Activated CD4-positive, alpha-beta T cell treated with anti-CD3 and anti-CD28 coated beads for 48 hours (primary cell): ENCODE measurements at regions not wholly inside any gene's neighbourhood (a gene's known extent, or its start where the extent isn't known, plus 50 kb on each side); places are given as distances from the start of the nearest gene placed in this dataset.
A peak's percentile ranks its signal among the peaks of the same experiment; 100 is the strongest.

Experiments used
- DNase-seq: peaks from one replicate; pipeline ENCODE4 v3.0.0-alpha.2; 2020

DNA sequence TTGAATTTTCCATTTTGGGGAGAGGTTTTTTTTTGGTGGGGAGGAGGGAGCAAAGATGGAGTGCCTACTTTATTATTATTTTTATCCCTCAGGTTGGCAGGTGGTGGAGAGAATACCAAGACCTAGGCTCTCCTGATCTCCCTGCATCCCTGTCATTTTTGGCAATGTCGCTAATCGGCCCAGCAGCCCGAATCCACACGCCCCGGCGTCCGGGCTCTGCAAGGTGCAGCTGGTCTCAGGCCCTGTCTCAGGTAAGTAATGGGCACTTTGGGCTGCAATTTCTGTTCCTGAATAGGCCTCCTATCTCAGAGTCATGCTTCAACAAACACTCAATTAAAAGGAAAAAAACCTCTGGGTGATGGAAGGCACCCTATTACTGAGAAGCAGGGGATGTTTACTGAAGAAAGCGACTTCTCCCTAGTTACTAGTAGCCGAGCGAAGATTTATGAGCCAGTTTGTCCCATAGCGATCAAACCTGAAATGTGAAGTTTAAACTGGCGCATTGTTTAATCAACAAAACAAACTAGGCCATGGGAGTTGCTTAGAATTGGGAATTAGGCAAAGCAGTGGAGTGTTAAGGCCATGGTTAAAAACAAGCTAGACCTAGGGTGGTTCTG, 137.8 kb downstream of the RWDD3 start:
- no peak for DNase-seq

GRCh38 chr1:95375174-95375573, 141.2 kb downstream of the RWDD3 start:
- DNase-seq, result no peak

- DNase-seq, result no peak
Measured at GRCh38 chr1:95380909-95381308, 146.9 kb downstream of the RWDD3 start.

DNA sequence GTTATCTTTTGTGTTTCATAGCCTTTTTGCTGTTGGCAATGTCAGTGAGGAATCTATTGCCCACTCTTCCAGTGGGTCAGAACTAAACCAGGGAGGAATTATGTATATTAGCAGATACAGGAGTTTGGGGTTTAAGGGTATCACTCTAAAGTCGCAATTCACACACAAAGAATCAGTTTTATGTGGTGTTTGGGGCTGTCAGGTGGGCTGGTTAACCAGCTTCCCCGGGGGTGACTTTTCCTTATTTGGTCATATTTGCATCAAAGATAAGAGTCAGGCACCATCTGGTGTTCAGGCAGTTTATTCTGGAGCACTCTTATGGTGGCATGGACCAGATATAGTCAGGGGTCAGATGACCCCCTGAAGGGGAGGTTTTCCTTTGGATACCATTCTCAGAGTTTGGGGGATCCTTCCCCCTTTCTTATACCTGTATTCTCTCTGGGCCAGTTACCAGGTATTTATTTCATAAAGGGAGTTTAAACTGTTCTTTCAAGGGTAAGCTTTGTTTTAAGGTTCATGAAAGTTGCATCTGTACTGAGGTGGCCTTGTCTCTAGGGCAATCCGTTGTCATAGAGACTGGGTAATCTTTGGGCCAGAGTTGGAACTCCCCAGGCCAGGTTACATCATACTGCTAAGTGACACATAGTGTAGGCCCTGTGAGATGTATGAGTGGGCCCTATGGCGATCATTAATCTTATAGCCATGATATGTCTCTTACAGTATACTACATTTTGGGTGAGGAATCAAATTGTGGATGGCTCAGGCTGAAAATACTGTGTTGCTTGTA, 148.2 kb downstream of the RWDD3 start:
- no peak for DNase-seq

DNA sequence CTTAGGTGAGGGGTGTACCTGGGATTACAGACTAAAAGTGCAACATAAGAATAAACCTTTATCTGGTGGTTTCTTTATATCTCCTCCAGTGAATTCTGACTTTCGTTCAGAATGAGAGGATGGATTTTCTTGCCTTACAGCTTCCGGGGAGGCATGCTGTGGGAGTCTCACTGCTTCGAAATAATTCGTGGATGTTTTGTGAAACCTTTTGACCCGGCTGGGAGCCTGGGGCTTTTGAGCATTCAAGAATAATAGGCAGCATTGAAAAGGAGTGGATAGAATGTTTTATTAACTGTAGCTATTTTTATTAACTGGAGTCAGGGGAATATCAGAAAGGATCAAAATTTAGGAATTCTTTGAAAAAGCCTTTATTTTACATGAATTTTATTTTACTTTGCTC, 149.1 kb downstream of the RWDD3 start:
- no peak for DNase-seq

- peak; percentile 30 for DNase-seq
Measured at GRCh38 chr1:95384567-95384966, 150.6 kb downstream of the RWDD3 start.

GRCh38 chr1:95386371-95386770, 152.4 kb downstream of the RWDD3 start:
- no peak for DNase-seq

- DNase-seq, result no peak
Measured at GRCh38 chr1:95386915-95387314, 152.9 kb downstream of the RWDD3 start.

- no peak for DNase-seq
Measured at GRCh38 chr1:95388031-95388430, 154.0 kb downstream of the RWDD3 start.

- no peak for DNase-seq
Measured at GRCh38 chr1:95393434-95393833, 159.4 kb downstream of the RWDD3 start.

DNA sequence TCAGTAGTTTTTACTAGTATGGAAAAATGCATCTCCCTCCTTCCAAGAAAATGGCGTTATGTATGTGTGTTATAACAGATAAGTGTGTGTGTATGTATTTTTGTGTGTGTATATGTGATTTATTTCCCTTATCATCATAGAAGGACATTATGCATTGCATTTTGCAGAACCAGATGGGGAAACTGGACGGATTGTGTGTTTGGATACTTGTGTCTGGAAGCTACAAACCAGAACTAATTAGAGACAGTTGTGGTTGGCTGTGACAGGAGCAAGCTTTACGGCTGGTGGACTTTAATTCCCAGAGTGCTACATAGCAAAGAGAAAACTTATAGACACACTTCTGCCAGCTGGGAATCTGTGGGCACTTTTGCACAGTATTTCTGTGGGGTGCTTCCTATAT, 162.5 kb downstream of the RWDD3 start:
- DNase-seq, result no peak

DNA sequence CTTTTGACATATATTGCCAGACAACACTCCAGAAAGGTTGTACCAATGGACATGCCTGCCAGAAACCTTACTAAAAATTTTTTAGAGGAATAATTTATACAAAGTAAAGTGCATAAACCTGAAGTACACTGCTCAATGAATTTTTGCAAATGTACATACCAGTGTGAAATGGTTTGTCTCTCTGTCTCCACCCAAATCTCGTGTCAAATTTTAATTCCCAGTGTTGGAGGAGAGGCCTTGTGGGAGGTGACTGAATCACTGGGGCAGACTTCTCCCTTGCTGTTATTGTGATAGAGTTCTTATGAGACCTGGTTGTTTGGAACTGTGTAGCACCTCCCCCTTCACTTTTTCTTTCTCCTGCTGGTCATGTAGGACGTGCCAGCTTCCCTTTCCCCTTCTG, 168.8 kb downstream of the RWDD3 start:
- no peak for DNase-seq

DNA sequence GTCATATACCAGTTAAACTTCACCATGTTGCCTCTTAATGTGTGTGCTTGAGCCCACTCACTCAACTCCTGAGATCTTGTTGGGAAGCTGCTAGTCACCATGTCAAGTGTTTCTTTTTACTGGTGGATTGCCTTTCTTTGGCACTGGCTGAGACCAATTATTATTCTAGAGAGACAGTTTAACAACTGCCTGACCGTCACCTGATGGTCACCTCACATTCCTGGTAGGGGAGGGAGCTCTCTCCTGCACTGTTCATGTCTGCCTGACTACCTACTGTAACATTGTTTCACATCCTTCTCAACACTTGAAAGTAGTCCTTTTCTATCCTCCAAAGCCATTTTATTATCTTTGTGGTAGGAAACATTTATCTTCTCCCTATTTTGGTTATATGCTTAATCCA, 172.3 kb downstream of the RWDD3 start:
- no peak for DNase-seq

GRCh38 chr1:95407131-95407885, 173.3 kb downstream of the RWDD3 start:
- DNase-seq, result no peak

DNA sequence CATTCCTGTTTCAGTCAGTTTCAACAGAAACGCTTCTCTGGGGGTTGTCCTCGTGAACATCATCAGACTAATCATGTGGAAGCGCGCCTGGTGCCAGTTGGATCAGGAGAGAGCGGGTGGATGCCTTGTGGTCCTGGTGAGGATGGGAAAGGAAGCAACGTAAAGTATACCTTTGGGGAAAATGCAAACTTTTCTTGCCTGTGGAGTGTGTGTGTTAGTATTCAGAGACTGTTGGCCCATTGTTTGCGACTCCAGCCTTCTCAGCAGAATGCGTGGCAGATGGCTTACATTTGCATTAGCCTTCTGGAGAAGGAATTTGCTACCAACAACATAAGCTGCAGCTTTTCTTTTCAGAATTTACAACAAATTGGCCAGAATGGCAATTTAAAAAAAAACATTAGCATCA, 173.9 kb downstream of the RWDD3 start:
- DNase-seq, result no peak

DNA sequence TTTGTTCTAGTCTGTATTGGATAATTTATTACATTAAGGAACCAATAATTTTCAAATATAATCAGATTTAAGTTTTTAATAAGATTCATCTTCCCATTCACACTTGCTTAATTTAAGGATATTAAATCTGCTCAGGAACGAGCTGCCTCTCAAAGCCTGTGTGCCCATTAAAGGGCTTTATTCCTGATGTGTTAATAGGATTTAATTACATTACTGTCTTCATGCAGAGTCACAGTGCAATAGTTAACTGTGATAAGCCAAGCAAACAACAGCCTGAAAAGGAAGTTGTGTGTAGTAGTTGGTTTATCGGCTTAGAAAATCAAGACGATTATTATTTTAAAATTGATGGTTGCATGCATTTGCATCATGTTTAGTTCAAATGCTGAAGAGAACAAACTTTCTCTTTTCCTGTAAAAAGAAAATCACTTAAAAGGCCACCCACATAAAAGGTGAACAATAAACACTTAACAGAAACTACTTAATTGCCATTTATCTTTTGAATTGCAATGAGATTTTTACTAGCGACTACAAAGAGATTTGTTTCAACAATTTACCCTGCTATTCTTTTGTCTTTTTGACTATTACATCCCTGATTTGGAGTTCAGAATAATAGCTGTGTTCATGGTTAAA, 174.6 kb downstream of the RWDD3 start:
- DNase-seq, result no peak

DNA sequence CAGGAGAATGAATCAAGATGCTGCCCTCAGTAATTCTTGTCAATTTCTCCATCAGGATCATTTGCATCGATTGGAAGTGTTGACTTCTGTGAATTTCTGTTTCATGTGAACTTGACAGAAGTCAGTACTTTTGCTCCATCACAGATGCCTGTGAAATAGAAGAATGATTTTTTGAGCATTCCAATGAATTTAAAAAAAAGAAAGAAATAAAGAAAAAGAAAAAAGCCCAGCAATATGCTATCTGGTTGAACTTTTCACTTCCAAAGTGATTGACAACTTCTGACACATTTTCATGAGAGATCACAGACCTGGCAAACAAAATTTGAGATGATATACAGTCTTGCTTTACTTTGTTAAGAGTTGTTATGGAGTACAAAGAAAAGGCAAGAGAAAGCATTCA, 175.3 kb downstream of the RWDD3 start:
- DNase-seq, result no peak

- DNase-seq, result no peak
Measured at GRCh38 chr1:95409901-95410300, 175.9 kb downstream of the RWDD3 start.

DNA sequence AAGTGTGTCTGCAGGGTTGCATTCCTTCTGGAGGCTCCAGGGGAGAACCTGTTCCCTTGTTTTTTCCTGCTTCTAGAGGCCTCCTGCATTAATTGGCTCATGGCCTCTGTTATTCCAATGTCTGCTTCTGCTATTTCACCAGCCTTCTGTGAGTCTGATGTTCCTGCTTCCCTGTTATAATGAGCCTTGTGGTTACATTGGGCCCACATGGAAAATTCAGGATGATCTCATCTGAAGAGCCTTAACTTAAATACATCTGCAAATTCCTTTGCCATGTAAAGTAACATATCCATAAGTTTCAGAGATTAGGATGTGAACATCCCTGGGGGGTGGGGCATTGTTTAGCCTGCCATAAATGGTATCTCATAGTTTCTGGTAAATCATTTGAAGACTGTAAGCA, 181.1 kb downstream of the RWDD3 start:
- DNase-seq, result no peak

DNA sequence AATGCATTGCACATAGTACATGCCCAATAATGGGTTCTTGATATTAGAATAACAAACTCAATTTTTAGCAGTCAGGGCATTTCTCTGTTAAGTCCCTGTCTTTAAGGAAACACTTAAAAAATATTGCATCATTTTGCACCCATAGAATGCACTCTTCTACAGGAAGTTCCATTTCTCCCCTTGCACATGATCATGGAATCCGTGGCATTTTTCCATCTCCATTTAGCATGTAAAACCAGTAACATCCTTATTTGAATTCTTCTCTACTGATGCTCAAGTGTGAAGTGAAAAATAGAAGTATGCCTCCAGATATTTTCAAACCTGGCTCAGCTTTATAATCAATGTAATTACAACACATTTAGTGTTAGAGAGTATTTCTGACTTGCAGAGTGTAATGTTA, 192.8 kb downstream of the RWDD3 start:
- DNase-seq, result no peak

DNA sequence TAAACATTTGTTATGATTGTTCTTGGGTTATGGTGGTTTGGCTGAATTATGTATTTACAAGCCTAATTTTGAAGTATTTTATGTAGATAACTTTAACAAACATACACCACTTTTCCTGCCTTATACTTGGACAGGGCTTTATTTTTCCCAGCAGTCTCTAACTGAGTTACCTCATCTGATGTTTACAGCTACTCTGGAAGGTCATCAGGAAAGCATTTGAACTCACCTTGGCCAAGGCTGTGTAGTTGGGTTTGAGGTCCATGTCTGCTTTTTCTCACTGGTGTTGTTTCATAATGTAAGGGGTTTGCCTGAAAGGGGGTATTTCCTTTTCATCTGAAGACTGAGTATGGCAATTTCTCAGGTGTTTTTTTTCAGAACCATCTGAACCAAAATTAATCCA, 193.5 kb downstream of the RWDD3 start:
- DNase-seq, result no peak

- no peak for DNase-seq
Measured at GRCh38 chr1:95431235-95431634, 197.2 kb downstream of the RWDD3 start.

- DNase-seq, result no peak
Measured at GRCh38 chr1:95435611-95436010, 201.6 kb downstream of the RWDD3 start.

DNA sequence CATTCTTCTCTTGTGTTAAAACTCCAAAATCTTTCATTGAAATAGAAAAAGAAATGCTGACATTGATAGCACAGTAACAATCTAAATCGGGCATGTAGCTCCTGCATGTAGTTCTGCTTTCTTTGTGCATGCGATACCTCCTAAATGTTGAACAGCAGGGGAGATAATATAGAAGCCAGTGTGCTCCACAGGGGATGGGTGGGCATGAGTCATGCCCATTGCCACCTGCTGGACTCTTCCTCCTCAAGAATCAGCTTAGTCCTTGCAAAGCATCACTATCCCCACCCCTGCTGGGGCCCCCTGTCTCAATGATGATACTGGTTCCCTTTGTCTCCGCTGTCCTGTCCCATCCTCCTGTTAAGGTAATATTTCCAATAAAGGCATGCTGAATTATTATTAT, 203.0 kb downstream of the RWDD3 start:
- DNase-seq, result no peak
